Astrocyte of the cerebellum (primary cell): ENCODE measurements at regions not wholly inside any gene's neighbourhood (a gene's known extent, or its start where the extent isn't known, plus 50 kb on each side); places are given as distances from the start of the nearest gene placed in this dataset.
"Not testable (repeated sequence)": the region's sequence is repeated elsewhere in the genome, so short reads cannot be mapped to it uniquely, and the experiment has no call there.

ENCODE experiments used
- DNase-seq: peaks from one replicate; pipeline ENCODE4 v3.0.0-alpha.2; 2011; ENCODE audit warnings: low read depth
- H3K4me3 ChIP-seq: 2 replicates; pipeline ENCODE4 v1.5.1; 2011; ENCODE audit warnings: mild to moderate bottlenecking, low read depth, low read length, moderate library complexity
- in situ Hi-C: cut with HindIII; loops from 2 replicates; pipeline ENCODE4 v1.10.0; 2017; ENCODE audit warnings: low sequenced_read_pairs
- TF ChIP-seq, protein P1 (sequence below): IDR thresholded peaks from 2 replicates; pipeline ENCODE4 v1.5.1; 2012; ENCODE audit warnings: low read length, low read depth, moderate library complexity, mild to moderate bottlenecking; ENCODE audit errors: missing control alignments

GRCh38 chr9:26132746-26133312, 454.6 kb upstream of the TUSC1 start:
- in situ Hi-C loops, result no loop called here
- H3K4me3 ChIP-seq, result no peak overlapping the region
- TF ChIP-seq, protein P1, sequence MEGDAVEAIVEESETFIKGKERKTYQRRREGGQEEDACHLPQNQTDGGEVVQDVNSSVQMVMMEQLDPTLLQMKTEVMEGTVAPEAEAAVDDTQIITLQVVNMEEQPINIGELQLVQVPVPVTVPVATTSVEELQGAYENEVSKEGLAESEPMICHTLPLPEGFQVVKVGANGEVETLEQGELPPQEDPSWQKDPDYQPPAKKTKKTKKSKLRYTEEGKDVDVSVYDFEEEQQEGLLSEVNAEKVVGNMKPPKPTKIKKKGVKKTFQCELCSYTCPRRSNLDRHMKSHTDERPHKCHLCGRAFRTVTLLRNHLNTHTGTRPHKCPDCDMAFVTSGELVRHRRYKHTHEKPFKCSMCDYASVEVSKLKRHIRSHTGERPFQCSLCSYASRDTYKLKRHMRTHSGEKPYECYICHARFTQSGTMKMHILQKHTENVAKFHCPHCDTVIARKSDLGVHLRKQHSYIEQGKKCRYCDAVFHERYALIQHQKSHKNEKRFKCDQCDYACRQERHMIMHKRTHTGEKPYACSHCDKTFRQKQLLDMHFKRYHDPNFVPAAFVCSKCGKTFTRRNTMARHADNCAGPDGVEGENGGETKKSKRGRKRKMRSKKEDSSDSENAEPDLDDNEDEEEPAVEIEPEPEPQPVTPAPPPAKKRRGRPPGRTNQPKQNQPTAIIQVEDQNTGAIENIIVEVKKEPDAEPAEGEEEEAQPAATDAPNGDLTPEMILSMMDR, result no peak
- DNase-seq, result no peak

DNA sequence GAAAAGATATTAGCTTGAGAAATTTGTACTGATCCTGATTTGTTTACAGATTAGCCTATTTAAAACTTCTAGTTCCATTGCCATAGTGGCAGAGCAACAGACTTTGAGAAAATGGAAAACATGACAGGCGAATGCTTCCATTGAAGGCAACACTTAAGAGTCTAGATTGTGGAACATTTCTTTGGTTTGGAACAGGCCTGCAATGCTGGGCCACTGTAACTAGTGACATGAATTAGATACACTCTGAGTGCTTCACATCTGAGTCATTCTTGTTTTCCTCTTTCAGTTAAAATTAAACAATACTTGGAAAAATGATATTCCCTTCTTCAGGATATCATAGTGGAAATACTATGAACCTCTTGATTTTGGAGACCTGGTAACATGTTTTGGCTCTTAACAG, 453.6 kb upstream of the TUSC1 start:
- no peak overlapping the region for H3K4me3 ChIP-seq
- TF ChIP-seq, protein P1, result no peak
- no peak for DNase-seq
- in situ Hi-C loops, result no loop called here

DNA sequence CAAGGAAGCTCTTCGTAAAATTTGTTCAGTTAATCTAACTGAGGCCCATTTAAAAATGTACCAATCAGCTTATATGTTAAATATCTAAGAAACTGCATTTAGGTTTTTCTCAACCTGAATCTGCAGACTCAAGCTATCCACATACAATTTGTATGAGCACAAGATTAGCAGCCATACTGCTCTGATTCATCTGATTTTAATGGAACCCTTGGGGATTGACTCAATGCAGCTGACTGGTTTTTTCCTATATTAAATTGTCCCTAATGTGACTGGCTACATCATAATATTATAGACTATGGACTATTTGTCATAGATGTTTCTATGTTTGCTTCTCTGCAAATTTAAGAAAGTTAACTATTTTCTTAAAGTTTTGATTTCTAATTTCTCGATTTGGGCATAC, 451.0 kb upstream of the TUSC1 start:
- H3K4me3 ChIP-seq, result no peak overlapping the region
- no peak for DNase-seq
- in situ Hi-C loops, result no loop called here
- TF ChIP-seq, protein P1, result no peak

GRCh38 chr9:26125693-26126092, 447.4 kb upstream of the TUSC1 start:
- no peak for DNase-seq
- H3K4me3 ChIP-seq, result no peak overlapping the region
- in situ Hi-C loops, result no loop called here
- TF ChIP-seq, protein P1, result no peak

- in situ Hi-C loops, H3K4me3 ChIP-seq, DNase-seq: not testable (repeated sequence)
Measured at GRCh38 chr9:26116085-26116484, 437.8 kb upstream of the TUSC1 start.

DNA sequence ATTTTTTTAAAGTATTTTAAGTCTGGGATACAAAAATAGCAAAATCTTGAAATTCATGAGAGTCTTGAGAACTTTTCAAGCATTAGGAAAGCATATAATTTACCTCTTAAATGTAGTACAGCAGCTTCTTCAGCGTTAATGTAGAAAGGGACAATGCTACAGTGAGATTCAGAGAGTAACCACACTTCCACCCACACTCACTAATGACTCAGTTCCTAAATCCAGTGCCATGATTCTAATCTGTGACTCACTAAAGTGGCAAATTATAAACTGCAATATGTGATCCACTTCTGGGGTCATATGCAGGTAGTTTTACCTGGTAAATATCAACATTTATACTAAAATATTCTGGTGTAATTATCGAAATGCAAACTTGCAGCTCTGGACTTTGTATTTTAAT, 434.5 kb upstream of the TUSC1 start:
- no peak for DNase-seq
- TF ChIP-seq, protein P1, result no peak
- no peak overlapping the region for H3K4me3 ChIP-seq
- in situ Hi-C loops, result no loop called here

DNA sequence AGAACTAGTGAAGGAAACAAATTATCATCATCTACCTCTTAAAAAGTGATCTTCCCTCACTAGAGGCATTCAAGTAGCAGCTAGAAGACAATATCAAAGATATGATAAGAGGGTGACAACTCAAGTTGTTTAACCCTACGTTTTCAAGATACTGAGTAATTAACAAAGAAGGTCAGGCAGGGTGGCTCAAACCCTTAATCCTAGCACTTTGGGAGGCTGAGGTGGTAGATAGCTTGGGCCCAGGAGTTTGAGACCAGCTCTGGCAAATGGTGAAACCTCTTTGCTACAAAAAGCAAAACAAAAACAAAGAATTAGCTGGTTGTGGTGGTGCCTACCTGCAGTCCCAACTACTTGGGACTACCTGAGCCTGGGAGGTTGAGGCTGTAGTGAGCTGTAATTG, 408.2 kb upstream of the TUSC1 start:
- no peak overlapping the region for H3K4me3 ChIP-seq
- DNase-seq, result no peak
- in situ Hi-C loops, result no loop called here
- TF ChIP-seq, protein P1, result no peak
